T-helper 9 cell (primary cell): ENCODE measurements at regions not wholly inside any gene's neighbourhood (a gene's known extent, or its start where the extent isn't known, plus 50 kb on each side); places are given as distances from the start of the nearest gene placed in this dataset.

Experiments used
- DNase-seq: peaks from one replicate; pipeline ENCODE4 v3.0.0-alpha.2; 2020

- DNase-seq: no peak
Observed at GRCh38 chr10:28054228-28054860, 55.5 kb upstream of the ODAD2 start.

- no peak for DNase-seq
Observed at GRCh38 chr10:28049286-28049685, 50.4 kb upstream of the ODAD2 start.
